ENCODE measurements at regions not wholly inside any gene's neighbourhood (a gene's known extent, or its start where the extent isn't known, plus 50 kb on each side); places are given as distances from the start of the nearest gene placed in this dataset.
A peak's percentile ranks its signal among the peaks of the same experiment; 100 is the strongest.

DNA sequence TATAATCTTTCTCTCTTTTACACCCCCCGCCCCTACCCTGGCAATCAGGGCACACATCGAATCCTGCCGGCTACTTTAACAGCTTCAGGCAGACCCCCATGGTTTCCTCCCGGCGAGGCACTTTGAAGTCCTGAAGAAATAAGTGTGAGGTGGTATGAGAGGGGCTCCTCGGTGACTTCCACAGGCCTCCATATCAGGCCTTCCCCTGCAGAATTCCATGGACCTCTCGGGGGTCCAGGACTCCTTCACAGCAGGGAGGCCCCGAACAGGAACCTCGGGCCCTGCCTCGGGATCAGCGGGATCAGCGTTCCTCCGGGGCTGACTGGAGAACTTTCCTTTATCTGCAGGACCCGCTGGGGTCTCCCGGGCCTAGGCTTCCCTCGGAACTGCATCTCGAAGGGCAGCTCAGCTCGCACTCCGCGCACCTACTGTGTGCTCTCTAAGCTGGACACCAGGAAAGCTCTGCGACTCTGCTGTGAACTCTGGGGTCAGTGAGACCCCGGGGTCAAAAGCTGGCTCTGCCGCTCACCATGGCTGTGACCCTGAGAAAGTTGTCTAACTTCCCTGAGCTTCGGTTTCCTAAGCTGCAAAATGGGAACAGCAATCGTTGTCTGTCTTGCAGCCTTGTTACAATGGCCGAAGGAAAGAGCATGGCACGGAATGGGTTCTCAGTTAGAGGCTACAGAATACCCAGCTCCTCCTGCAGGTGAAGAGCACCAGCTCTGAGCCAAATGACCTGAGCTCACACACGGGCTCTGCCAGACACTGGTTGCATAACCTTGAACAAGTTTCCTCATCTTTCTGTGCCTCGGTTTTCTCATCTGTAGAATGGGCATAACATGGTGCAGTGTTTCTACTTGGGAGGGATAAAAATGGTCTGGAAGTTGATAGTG is 97.4 kb upstream of the ID2 start (continued):
- TF ChIP-seq, protein P1, sequence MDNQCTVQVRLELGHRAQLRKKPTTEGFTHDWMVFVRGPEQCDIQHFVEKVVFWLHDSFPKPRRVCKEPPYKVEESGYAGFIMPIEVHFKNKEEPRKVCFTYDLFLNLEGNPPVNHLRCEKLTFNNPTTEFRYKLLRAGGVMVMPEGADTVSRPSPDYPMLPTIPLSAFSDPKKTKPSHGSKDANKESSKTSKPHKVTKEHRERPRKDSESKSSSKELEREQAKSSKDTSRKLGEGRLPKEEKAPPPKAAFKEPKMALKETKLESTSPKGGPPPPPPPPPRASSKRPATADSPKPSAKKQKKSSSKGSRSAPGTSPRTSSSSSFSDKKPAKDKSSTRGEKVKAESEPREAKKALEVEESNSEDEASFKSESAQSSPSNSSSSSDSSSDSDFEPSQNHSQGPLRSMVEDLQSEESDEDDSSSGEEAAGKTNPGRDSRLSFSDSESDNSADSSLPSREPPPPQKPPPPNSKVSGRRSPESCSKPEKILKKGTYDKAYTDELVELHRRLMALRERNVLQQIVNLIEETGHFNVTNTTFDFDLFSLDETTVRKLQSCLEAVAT (IDR thresholded peaks at IDR 0.05) = no peak
- TF ChIP-seq PHF20 (IDR thresholded peaks at IDR 0.05; ENCODE audit: partially characterized antibody) (peak; percentile 45), NR2C2 (CRISPR knock-in tag; IDR thresholded peaks at IDR 0.05) (0 out of 2 replicates have a peak, but pooled peaks have one; percentile 0), NR2C2 (tag; IDR thresholded peaks at IDR 0.05) (no peak), HCFC1 (IDR thresholded peaks at IDR 0.05; ENCODE audit: low read depth, low read length) (no peak), EGR1 (conservative IDR thresholded peaks at IDR 0.05) (no peak), MXD1 (CRISPR knock-in tag; IDR thresholded peaks at IDR 0.05; ENCODE audit: borderline replicate concordance, poor library complexity, severe bottlenecking) (no peak), CEBPB (tag; IDR thresholded peaks at IDR 0.05) (0 out of 2 replicates have a peak, but pooled peaks have one; percentile 6), TSC22D4 (tag; IDR thresholded peaks at IDR 0.05) (no peak), HDGF (IDR thresholded peaks at IDR 0.05) (0 out of 2 replicates have a peak, but pooled peaks have one; percentile 7), ADNP (tag; IDR thresholded peaks at IDR 0.05) (peak; percentile 97), HDAC1 (IDR thresholded peaks at IDR 0.05) (peak in 1 of 2 experiments; percentile 30; a peak in 1 of 4 replicates), C11orf30 (IDR thresholded peaks at IDR 0.05; ENCODE audit: low read depth) (no peak), NRF1 (conservative IDR thresholded peaks at IDR 0.05 in 1 of 2, IDR thresholded peaks at IDR 0.05 in 1 of 2) (no peak), ZNF655 (CRISPR knock-in tag; IDR thresholded peaks at IDR 0.05) (no peak)
- TF ChIP-seq, protein P2, sequence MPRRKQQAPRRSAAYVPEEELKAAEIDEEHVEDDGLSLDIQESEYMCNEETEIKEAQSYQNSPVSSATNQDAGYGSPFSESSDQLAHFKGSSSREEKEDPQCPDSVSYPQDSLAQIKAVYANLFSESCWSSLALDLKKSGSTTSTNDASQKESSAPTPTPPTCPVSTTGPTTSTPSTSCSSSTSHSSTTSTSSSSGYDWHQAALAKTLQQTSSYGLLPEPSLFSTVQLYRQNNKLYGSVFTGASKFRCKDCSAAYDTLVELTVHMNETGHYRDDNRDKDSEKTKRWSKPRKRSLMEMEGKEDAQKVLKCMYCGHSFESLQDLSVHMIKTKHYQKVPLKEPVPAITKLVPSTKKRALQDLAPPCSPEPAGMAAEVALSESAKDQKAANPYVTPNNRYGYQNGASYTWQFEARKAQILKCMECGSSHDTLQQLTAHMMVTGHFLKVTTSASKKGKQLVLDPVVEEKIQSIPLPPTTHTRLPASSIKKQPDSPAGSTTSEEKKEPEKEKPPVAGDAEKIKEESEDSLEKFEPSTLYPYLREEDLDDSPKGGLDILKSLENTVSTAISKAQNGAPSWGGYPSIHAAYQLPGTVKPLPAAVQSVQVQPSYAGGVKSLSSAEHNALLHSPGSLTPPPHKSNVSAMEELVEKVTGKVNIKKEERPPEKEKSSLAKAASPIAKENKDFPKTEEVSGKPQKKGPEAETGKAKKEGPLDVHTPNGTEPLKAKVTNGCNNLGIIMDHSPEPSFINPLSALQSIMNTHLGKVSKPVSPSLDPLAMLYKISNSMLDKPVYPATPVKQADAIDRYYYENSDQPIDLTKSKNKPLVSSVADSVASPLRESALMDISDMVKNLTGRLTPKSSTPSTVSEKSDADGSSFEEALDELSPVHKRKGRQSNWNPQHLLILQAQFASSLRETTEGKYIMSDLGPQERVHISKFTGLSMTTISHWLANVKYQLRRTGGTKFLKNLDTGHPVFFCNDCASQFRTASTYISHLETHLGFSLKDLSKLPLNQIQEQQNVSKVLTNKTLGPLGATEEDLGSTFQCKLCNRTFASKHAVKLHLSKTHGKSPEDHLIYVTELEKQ (CRISPR knock-in tag; IDR thresholded peaks at IDR 0.05) = no peak
- TF ChIP-seq, protein P3, sequence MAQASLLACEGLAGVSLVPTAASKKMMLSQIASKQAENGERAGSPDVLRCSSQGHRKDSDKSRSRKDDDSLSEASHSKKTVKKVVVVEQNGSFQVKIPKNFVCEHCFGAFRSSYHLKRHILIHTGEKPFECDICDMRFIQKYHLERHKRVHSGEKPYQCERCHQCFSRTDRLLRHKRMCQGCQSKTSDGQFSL (CRISPR knock-in tag; IDR thresholded peaks at IDR 0.05) = no peak
- TF ChIP-seq, protein P3 (tag; IDR thresholded peaks at IDR 0.05) = no peak
- TF ChIP-seq, protein P4, sequence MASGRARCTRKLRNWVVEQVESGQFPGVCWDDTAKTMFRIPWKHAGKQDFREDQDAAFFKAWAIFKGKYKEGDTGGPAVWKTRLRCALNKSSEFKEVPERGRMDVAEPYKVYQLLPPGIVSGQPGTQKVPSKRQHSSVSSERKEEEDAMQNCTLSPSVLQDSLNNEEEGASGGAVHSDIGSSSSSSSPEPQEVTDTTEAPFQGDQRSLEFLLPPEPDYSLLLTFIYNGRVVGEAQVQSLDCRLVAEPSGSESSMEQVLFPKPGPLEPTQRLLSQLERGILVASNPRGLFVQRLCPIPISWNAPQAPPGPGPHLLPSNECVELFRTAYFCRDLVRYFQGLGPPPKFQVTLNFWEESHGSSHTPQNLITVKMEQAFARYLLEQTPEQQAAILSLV (tag; IDR thresholded peaks at IDR 0.05) = no peak

Measured in K562 (cell line).